Vagina (tissue), 2 donors: ENCODE measurements at regions not wholly inside any gene's neighbourhood (a gene's known extent, or its start where the extent isn't known, plus 50 kb on each side); places are given as distances from the start of the nearest gene placed in this dataset.

Source experiments
- POLR2A ChIP-seq, 2 donors: fragments of 450-650 bp; IDR thresholded peaks; one replicate each; pipeline ENCODE4 v1.6.1; 2017; ENCODE audit warnings: antibody characterized with exemption in 2 of 2, mild to moderate bottlenecking in 2 of 2, moderate library complexity in 2 of 2
- TF ChIP-seq, protein P1 (sequence below), 3 experiments: fragments of 450-650 bp in 2 of 3; fragments of 200-600 bp in 1 of 3; sonication (generic) in 1 of 3; IDR thresholded peaks; one replicate each; pipeline ENCODE4 v1.5.1; 2017 to 2019; ENCODE audit warnings: antibody characterized with exemption in 3 of 3, mild to moderate bottlenecking in 2 of 3, moderate library complexity in 2 of 3

- TF ChIP-seq, protein P1, sequence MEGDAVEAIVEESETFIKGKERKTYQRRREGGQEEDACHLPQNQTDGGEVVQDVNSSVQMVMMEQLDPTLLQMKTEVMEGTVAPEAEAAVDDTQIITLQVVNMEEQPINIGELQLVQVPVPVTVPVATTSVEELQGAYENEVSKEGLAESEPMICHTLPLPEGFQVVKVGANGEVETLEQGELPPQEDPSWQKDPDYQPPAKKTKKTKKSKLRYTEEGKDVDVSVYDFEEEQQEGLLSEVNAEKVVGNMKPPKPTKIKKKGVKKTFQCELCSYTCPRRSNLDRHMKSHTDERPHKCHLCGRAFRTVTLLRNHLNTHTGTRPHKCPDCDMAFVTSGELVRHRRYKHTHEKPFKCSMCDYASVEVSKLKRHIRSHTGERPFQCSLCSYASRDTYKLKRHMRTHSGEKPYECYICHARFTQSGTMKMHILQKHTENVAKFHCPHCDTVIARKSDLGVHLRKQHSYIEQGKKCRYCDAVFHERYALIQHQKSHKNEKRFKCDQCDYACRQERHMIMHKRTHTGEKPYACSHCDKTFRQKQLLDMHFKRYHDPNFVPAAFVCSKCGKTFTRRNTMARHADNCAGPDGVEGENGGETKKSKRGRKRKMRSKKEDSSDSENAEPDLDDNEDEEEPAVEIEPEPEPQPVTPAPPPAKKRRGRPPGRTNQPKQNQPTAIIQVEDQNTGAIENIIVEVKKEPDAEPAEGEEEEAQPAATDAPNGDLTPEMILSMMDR (IDR thresholded peaks at IDR 0.05), result no peak
- no peak for TF ChIP-seq POLR2A (IDR thresholded peaks at IDR 0.05)
Observed at GRCh38 chr12:107152315-107152714, 59.0 kb upstream of the CRY1 start.
